ENCODE measurements at regions not wholly inside any gene's neighbourhood (a gene's known extent, or its start where the extent isn't known, plus 50 kb on each side); places are given as distances from the start of the nearest gene placed in this dataset.

DNA sequence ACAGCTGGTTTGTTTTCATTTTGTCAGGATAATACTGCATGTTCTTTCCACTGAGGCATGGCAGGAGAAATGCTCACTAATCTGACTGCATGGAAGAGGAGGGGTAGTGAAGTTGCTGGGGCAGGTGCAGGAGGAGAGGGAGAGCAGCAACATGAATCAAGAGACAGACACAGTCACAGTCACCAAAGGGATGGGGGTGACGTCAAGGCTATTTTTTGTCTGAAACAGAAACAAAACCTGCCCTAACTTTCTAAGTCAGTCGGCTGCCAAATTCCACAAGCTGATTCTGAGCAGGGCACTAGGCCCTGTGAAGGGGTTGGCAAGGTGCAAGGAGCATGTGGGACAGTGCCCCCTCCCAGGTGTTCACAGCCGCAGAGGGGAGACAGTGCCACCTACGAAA is 186.6 kb upstream of the NSMCE3 start:
- DNase-seq (ENCODE audit: low spot score) = no peak

DNA sequence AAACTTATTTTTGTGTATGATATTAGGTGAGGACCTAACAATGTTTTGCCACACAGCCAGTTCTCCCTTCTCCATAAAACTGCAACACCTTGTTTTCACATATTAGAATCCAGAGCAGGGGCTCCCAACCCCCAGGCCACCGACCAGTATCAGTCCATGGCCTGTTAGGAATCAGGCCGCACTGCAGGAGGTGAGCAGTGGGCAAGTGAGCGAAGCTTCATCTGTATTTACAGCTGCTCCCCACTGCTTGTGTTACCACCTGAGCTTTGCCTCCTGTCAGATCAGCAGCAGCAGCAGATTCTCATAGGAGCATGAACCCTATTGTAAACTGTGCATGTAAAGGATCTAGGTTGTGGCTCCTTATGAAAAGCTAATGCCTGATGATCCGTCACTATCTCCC is 185.9 kb upstream of the NSMCE3 start:
- no peak for DNase-seq (ENCODE audit: low spot score)

DNA sequence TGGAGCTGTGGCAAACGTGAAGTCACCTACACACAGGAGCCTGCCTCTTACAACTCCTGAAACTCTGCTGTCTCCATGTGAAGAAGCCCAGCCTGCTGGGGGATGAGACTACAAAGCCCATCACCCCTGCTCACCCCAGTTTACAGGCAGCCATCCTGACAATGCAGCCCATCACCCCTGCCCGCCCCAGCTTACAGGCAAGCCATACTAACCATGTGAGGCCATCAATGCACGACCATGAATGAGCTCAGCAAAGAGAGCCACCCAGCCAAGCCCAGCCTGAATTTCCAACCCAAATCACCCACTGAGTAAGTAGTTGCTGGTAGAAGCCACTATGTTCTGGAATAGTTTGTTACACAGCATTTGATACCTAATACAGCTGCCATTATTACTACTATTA is 185.4 kb upstream of the NSMCE3 start:
- no peak for DNase-seq (ENCODE audit: low spot score)

DNA sequence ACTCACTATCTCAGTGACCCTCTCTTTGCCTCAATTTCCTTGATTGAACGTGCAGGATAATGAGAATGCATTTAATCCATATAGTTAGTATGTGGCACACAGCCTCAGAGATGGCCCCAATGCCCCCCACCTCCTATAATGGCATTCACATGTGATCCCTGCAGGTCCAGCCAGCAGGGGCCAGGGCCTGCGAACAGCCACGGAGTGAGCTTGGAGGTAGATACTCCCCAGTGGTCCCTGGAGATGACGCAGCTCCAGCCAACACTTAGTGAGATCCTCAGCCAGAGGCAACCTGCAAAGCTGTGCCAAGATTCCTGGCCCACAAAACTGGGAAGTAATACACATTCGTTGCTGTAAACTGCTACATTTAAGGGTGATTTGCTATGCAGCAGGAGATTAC is 184.9 kb upstream of the NSMCE3 start:
- DNase-seq (ENCODE audit: low spot score) = no peak

DNA sequence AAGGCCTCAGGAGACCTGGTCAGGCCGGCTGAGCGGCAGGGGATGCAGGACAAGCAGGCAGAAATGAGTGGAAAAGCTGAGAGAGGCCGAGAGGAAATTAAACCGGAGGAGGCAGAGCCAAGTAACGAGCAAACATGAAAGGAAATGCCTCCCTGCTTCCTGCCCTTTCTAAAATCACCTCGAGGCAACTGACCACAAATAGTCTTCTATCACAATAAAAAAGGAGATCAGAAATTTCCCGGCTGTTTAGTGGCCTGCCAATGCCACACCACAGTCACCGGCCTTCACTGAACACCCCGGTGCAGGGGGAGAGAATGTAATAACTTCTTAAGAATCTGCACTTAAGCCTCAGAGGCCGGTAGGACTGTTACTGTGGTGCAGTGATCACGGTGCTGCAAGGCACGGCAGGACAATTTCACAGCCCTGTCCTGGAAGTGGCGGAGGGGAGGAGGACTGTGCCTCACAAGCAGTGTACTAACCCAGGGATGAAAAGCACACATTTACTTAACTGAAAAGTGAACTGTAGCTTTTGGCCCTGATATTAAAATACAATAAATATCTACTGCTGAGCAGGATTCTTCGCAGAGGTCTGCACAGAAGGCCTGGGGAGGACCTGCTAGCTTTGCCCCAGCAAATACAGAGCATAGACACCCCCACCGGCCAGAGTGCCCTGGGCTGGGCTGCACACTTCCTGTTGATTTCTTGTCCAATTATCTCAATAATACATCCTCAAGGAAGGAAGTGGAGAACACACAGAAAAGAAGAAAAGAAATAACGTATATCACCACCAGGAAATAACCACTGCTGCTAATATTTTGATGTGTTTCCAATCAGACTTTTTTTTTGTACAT is 183.5 kb upstream of the NSMCE3 start:
- no peak for DNase-seq (ENCODE audit: low spot score)

DNA sequence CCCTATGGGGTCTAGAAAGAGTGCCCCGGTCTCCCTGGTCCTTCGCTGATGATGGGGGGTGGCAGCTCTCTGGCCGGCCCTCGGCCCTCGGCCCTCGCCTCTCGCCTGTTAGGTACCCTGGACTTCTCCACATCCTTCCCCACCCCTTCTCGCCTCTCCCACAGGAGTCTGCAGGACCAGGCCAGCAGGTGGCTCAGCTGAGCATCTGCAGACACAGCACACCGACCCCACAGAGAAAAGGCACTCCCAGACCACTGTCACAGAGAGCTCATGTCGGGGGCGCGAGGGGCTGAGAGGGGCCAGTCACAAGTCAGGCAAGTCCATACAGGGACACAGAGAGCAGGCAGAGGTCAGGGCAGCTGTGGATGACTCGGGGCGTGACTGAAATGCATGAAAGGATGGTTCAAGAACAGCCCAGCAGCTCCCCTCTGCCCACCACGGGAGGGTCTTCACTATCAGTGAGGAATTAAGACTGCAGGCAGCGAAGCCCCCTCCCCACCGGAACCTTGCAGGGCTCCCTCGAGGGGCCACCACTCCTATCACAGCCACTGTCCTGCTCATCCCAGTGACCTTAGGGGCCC is 181.7 kb upstream of the NSMCE3 start:
- peak; percentile 27 for DNase-seq (ENCODE audit: low spot score)

DNA sequence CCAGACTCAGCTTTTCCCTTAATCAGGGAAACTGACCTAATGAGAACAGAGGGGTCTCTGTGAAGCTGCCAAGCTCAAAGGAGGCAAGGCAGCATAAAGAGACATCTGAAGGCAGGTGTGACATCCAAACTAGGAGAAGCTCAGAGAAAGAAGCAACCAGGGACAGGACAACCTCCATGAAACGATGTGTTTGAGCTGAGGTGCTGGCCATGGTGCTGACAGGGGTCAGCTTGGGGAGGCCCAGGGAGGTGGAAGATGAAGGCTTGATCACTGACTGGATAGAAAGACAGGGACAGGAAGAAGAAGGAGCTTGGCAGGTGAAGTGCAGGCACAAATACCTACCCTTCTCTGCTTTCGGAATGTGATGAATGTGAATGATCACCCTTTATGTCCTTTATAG is 179.5 kb upstream of the NSMCE3 start:
- DNase-seq (ENCODE audit: low spot score) = no peak

DNA sequence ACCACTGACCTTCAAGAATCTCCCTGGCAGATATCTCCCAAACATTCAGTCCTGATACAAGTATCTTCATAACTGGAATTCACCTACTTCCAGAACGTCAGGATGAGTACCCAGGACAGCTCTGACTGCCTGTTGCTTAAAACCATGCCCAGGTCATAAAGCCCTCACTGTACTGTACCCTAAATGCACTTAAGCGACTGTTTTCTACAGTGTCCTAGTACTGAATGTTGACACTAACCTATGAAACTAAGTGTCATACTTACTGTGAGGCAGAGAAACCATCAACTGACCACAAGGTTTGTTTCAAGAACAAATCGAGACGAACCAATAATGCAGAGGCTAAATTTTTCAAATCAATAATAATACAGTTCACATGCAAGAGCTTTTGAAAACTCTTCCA is 178.7 kb upstream of the NSMCE3 start:
- DNase-seq (ENCODE audit: low spot score) = no peak

DNA sequence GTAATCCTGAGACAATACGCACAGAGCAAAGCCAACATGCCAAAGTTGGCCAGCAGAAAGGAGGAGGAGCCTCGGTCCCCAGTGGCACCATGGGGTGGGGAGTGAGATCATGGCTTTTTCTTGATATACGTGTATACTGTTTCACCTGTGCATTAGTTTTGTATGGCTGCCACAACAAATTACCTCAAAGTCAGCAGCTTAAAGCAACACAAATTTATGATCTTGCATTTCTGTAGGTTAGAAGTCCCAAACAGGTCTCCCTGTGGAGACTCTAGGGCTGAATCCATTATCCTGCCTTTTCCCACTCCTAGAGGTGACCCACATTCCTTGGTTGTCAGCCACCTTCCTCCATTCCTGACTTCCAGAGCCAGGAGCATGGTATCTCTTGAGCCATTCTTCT is 176.9 kb upstream of the NSMCE3 start:
- DNase-seq (ENCODE audit: low spot score) = no peak

DNA sequence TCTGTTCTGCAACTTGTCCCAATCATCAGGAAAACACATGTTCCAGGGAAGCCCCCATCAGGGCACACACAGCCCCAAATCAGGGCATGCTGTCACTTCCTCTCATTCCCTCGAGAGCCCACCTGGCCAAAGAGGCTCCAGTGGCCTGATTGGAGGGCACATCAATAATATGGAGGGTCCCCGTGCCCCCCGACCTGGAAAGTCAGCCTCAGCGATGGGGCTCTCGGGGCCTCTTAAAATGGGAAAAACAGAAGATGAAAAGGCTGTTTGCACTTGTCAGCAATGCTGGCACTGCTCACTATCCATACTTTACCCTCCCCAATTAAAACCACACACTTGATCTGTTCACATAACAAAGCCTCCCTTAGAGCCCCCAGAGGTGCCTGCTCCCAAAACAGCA is 172.9 kb upstream of the NSMCE3 start:
- no peak for DNase-seq (ENCODE audit: low spot score)

DNA sequence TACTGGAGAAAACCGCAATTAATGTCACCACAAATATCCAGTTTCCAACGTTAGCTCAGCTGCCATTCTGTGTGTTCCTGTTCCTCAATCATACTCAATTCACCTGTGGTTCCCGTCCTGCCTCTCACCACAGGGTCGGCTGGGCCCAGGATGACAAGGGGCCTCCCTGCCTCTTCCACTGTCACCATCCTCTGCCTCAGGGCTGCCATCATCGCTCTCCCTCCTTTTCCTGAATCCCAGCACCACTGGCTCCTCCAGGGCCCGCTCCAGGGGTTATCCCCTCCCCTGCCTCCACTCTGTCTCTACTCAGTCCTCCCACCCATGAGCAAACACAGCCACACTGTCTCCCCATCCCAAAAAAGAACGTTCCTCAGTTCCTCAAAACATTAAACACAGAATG is 170.9 kb upstream of the NSMCE3 start:
- no peak for DNase-seq (ENCODE audit: low spot score)

DNA sequence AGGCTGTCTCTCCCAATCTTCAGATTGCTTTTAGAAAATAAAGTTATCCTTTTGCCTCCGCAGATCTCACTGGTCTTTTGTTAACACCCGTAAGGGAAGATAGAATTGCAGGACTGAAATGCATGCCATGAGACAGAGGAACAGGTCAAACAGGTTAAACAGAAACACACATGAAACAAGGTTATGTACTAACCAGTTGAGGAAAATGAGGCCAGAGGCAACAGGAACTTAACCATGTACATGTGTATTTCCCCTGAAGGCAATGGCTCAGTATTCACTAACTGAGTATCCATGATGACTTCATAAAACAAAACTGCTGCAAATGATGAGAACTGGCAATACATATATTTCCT is 169.1 kb upstream of the NSMCE3 start:
- no peak for DNase-seq (ENCODE audit: low spot score)

DNA sequence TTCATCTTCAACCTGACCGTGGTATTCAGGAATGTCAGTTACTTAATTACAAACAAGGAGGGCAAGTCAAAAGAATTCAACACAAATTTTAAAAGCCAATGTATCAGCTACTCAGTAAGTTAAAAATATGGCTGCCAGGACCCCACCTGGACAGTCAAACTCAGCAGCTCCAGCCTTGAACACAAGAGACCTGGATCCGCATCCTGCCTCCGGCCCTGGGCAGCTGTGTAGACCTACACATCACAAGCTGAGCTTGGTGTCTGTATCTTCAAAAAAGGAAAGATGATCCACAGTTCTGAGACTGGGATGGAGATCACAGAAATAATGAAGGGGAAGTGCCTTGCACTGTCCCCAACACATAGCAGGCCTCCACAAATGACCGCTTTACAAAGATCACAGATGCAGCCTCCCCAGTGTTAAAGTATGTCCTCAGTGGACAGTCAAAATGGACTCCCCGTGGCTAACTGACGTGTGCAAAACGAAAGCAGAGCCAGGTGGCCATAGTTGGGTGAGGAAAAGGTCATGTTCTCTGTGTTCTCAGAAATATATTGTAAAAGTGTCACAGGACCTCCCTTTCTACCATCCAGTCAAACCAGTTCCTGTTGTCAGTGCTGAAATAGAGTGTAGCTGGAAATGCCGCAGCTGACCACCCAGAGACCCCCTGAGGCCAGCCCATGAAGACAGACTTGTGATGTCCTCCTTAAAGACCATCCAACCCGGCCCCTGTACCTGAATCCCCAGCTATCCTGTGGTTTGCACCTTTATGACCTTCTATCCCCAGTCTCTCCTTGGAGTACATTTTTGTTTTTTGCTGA is 168.5 kb upstream of the NSMCE3 start:
- no peak for DNase-seq (ENCODE audit: low spot score)

DNA sequence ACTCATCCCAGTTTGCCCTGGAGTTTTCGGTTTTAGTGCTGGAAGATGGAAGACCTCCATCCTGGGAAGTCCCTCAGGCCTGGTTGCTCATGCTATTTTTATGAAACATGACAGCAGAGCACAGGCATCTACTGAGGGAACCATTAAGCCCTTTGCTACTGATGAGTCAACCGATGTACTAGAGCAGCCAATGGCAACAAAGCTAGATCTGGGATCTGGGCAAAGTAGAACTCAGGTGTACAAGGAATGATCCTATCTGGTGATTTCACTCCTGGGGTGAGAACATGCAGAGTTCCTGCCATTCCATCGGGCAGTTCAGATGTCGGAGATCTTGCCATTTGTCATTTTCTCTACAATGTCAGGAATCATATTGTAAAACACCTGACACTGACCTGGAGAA is 166.2 kb upstream of the NSMCE3 start:
- DNase-seq (ENCODE audit: low spot score) = no peak

DNA sequence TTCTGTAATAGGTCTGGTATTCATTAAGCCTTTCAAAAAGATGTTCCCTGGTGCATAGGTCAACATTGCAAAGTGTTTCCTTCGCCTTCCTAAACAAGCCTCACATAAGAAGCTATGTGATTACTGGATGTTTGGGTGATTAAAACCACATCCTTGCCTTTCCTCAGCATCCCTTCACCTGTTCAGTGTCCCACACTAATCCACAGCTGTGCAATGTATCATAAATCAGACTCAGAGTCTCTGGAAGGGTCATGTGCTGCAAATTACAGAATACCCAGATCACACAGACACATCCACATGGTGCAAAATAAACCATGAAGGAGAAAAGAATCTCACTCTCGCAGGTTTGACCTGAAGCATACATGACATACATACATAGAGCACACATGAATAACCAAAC is 164.7 kb upstream of the NSMCE3 start:
- no peak for DNase-seq (ENCODE audit: low spot score)

DNA sequence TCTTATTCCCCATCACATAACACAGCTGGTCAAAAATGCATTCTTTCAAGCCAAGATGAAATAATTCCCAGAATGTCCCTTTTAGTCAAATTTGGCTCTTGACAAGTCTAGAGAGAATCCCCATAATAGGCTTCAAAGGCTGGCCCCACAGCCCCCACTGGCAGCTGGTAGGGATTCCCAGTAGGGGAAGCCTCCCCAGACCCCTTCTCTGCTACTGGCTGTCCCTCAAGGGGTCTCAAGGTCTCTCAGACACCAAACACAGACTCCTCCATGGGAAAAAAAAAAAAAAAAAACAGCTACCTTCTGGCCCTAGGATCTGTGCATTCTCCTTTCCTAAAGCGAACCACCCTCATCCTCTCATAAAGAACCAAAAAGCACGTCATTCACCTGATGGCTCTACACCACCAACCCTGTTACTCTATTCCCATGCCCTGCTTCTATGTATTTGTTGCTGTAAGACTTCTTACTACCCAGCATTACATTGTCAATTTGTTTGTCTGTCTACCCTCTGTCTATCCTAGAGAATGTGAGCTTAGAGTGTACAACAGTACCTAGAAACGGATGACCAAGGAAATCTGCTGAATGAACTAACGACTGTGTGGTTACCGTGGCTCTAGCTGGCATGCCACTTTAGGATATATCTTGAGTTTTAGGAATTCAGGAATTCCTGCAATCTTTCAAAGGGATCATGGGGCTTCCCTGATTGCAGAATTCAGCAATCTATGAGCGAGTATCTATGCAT is 164.1 kb upstream of the NSMCE3 start:
- no peak for DNase-seq (ENCODE audit: low spot score)

DNA sequence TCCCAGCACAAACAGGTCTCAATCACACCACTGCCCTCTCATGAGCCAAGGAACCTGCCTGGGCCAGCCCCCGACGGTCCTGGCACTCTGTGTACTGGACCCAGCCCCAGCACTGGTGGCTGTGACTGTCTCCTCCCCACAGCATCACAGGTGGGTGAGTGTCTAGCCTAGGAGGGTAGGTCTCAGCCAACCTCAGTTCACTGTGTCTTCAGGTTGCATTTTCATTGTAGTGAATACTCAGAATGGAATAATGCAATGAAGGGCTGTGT is 163.4 kb upstream of the NSMCE3 start:
- no peak for DNase-seq (ENCODE audit: low spot score)

DNA sequence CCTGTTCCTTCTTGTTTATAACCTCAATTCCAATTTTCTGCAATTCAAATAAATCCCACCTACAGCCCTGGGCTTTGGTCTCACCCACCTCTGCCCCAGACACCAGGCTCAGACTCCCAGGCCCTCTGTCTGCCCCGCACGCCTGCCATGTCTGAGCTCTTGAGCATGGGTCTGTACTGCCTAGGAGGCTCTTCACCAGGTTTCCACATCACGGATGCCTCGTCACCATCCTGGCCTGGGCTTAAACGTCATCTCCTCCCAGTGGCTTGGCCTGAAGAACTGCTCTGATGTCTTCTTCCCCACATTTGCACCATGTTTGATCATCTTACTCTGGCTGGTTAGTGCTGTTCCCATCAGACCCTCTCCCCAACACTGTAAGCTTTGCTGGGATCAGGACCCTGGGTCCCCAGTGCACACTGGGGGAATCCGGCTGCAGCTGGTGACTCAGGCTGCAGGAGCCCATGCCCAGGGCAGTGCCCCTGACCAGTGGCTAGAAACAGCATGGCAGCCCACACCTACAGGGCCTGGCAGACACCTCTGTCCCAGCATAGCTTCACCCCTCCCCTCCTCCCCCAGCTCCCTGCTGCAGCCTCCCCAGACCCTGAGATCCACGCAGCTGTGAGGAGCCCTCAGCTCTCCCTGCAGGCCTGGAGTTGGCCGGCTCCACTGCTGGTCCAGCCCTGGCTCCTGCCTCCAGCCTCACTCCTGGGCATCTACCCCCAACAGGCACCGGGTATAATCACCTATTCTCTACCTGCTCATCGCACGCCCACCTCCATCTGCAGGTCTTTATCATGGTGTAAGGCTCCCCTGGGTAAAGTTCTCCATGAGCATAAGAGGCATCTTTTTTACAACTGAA is 162.8 kb upstream of the NSMCE3 start:
- no peak for DNase-seq (ENCODE audit: low spot score)

DNA sequence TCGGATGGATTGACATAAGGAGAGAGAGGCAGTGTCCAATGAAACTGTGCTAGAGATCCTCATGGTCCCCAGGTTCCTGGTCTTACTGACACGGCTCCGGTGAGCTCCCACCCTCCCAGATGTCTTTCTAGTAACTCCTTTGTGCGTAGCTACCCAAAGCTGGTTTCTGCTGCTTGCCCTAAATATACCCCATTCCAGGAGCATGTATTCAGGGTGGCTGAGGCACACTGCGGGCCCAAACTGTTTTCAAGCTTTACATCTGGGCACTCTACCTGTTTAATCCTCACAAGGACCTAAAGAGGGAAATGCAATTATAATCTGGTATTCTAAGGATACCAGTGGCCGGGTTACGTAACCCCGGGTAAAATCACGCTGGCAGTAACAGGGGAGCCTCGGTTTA is 161.2 kb upstream of the NSMCE3 start:
- no peak for DNase-seq (ENCODE audit: low spot score)

DNA sequence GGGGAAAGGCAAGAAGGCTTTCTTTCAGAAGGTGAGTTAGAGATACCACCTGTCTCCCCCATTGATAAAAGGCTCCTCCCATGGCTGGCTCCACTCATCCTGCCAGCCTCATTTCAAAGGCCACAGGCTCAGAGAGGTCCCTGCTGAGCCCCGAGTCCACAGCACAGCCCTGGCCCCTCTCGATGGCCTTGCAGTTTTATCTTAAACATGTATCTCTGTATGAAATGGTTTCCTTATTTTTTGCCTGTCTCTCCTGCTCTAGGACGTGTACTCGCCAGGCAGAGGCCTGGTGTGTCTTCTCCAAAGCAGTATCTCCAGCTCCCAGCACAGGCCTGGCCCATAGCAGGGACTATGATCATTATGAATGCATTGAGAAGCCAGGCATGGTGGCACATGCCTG is 160.5 kb upstream of the NSMCE3 start:
- DNase-seq (ENCODE audit: low spot score) = no peak

DNA sequence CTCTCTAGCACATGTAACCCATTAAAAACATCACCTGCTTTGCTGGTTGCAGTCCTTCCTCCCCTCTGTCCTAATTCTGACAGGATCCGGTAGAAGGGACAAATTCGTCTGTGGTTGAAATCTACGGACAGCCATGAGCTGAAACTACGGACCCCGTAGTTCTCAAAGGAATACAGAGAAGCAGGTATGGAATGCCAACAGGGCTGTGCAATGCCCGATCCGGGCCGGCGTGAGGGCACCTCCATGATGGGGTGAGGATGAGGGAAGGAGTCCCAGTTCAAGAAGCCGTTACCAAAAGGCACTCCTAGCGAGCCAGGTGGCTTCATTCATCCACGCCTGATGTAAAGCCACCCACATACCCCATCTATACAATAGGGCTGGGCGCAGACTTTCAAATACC is 160.0 kb upstream of the NSMCE3 start:
- no peak for DNase-seq (ENCODE audit: low spot score)
